Fibroblast of lung (primary cell): ENCODE measurements at regions not wholly inside any gene's neighbourhood (a gene's known extent, or its start where the extent isn't known, plus 50 kb on each side); places are given as distances from the start of the nearest gene placed in this dataset.
A peak's percentile ranks its signal among the peaks of the same experiment; 100 is the strongest.

Source experiments
- DNase-seq, 2 donors: peaks; one replicate each; pipeline versions ENCODE4 v3.0.0 to v3.0.0-alpha.2; 2010; ENCODE audit warnings: low read depth in 2 of 2
- H2AFZ ChIP-seq: 2 replicates; pipeline ENCODE4 v1.5.1; 2012; ENCODE audit warnings: low read length, control low read depth, inconsistent platforms
- H3K27ac ChIP-seq: 2 replicates; pipeline ENCODE4 v1.5.1; 2011; ENCODE audit warnings: low read length, control low read depth; ENCODE audit not compliant: insufficient read depth
- H3K27me3 ChIP-seq: 2 replicates; pipeline ENCODE4 v1.5.1; 2011; ENCODE audit warnings: mild to moderate bottlenecking, low read length; ENCODE audit not compliant: control insufficient read depth, insufficient read depth
- H3K36me3 ChIP-seq: 2 replicates; pipeline ENCODE4 v1.5.1; 2011; ENCODE audit warnings: low read length; ENCODE audit not compliant: control insufficient read depth, insufficient read depth
- H3K4me1 ChIP-seq: 2 replicates; pipeline ENCODE4 v1.5.1; 2011; ENCODE audit warnings: low read length; ENCODE audit not compliant: control insufficient read depth, insufficient read depth; ENCODE audit errors: extremely low read depth
- H3K4me2 ChIP-seq: 2 replicates; pipeline ENCODE4 v1.5.1; 2011; ENCODE audit warnings: low read length, control low read depth; ENCODE audit not compliant: insufficient read depth; ENCODE audit errors: extremely low read depth
- H3K4me3 ChIP-seq, 4 experiments: fragments of 200-600 bp in 1 of 4; sonication (generic) in 1 of 4; replicated peaks in 1 of 4; 2 replicates each; pipeline ENCODE4 v1.5.1; 2011 to 2016; ENCODE audit warnings: low read length in 4 of 4, low read depth in 3 of 4, mild to moderate bottlenecking in 3 of 4, control low read depth in 2 of 4, inconsistent platforms in 1 of 4, mixed read lengths in 1 of 4; ENCODE audit not compliant: insufficient read depth in 1 of 4; ENCODE audit errors: control extremely low read depth in 1 of 4
- H3K79me2 ChIP-seq: 2 replicates; pipeline ENCODE4 v1.5.1; 2012; ENCODE audit warnings: mild to moderate bottlenecking, low read length, inconsistent platforms; ENCODE audit not compliant: control insufficient read depth, insufficient read depth
- H3K9ac ChIP-seq: 2 replicates; pipeline ENCODE4 v1.5.1; 2011; ENCODE audit warnings: mild to moderate bottlenecking, low read length, control low read depth; ENCODE audit not compliant: insufficient read depth
- H3K9me3 ChIP-seq: 2 replicates; pipeline ENCODE4 v1.5.1; 2012; ENCODE audit warnings: low read depth, low read length; ENCODE audit not compliant: control insufficient read depth, insufficient read depth
- H4K20me1 ChIP-seq: 2 replicates; pipeline ENCODE4 v1.5.1; 2011; ENCODE audit warnings: low read length; ENCODE audit not compliant: control insufficient read depth, insufficient read depth; ENCODE audit errors: extremely low read depth
- EZH2 ChIP-seq: IDR thresholded peaks from 2 replicates; pipeline ENCODE4 v1.5.1; 2012; ENCODE audit warnings: low read length, control low read depth, mild to moderate bottlenecking; ENCODE audit errors: missing control alignments
- TF ChIP-seq, protein P1 (sequence below), 2 donors: IDR thresholded peaks in 1 of 2; conservative IDR thresholded peaks in 1 of 2; 1 replicate in 1 of 2; 2 replicates in 1 of 2; pipeline ENCODE4 v1.5.1; 2011 to 2012; ENCODE audit warnings: low read length in 2 of 2, control low read depth in 1 of 2, inconsistent platforms in 1 of 2, low read depth in 1 of 2, mild to moderate bottlenecking in 1 of 2

DNA sequence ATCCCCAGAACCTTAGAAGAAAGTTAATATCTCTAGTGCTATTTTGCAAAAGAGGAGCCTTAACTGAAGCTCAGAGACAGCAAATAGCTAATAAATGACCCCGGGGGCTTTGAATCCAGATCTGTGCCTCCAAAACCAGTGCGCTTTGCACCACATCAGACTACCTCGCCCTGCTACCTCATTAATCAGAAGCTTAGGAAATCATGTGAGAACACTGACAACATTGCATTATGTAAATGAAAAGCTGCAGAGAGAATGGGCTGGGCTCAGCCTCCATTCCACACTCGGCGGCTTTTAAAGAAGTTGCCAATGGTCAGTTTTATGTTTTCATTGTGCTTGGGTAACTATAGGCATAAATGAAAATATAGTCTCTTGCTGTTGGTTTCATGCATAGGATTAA is 54.0 kb upstream of the STMND1 start:
- Histone ChIP-seq H3K4me3 (no peak overlapping the region), H3K27me3 (no peaks in the 10 kb centered on the region), H3K27ac (no peak overlapping the region), H3K36me3 (no peaks in the 10 kb centered on the region), H3K79me2 (no peaks in the 10 kb centered on the region), H4K20me1 (no peaks in the 10 kb centered on the region), H3K9me3 (no peaks in the 10 kb centered on the region), H3K9ac (no peak overlapping the region), H2AFZ (no peak overlapping the region), H3K4me1 (peaks cover 2% of the 10 kb centered on the region), H3K4me2 (no peak overlapping the region)
- TF ChIP-seq, protein P1, sequence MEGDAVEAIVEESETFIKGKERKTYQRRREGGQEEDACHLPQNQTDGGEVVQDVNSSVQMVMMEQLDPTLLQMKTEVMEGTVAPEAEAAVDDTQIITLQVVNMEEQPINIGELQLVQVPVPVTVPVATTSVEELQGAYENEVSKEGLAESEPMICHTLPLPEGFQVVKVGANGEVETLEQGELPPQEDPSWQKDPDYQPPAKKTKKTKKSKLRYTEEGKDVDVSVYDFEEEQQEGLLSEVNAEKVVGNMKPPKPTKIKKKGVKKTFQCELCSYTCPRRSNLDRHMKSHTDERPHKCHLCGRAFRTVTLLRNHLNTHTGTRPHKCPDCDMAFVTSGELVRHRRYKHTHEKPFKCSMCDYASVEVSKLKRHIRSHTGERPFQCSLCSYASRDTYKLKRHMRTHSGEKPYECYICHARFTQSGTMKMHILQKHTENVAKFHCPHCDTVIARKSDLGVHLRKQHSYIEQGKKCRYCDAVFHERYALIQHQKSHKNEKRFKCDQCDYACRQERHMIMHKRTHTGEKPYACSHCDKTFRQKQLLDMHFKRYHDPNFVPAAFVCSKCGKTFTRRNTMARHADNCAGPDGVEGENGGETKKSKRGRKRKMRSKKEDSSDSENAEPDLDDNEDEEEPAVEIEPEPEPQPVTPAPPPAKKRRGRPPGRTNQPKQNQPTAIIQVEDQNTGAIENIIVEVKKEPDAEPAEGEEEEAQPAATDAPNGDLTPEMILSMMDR (conservative IDR thresholded peaks at IDR 0.05 in 1 of 2, IDR thresholded peaks at IDR 0.05 in 1 of 2; ENCODE audit: low read depth in 1 of 2, low read length in 2 of 2) = no peak
- TF ChIP-seq EZH2 = no peak
- DNase-seq = no peak

DNA sequence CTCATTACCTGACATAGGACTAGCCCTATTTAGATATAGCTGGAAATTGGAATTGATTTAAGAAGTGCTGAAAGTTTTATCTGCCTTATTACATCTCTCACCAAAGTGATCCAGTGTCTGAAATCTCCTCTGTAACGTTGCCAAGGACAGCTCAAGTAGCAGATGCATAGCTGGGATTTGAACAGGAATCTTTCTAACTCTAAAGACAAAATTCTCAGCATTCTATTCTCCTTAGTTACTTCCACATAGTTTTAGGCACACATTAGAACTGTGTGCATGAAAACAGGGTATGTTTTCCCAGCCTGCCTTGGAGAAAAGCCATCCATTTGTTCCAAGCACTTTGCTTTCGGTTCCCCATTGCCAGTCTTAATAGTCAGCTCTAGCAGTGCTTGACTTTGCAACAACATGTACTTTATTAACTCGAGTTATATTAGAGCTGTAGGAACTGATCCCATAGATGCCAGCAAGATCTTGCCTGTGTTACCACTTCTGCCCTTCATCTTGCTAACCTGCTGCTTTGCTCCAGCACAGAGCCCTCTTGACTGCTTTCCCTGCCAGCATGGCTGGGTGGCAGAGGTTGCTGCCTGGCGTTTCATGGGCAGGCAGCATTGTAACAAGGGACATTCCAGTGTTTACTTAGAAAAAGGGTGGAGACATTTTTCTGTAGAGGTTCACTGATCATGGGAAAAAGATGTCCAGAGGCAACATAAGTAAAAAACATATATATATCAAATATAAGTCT is 56.1 kb upstream of the STMND1 start:
- no peak for TF ChIP-seq EZH2
- Histone ChIP-seq H4K20me1 (no peaks in the 10 kb centered on the region), H3K4me3 (no peak overlapping the region), H3K4me2 (peak overlapping the region; percentile 64), H3K36me3 (no peaks in the 10 kb centered on the region), H3K9ac (no peak overlapping the region), H2AFZ (peak overlapping the region; percentile 76), H3K9me3 (no peaks in the 10 kb centered on the region), H3K4me1 (peaks cover 5% of the 10 kb centered on the region), H3K79me2 (no peaks in the 10 kb centered on the region), H3K27ac (peak overlapping the region; percentile 6), H3K27me3 (no peaks in the 10 kb centered on the region)
- DNase-seq = peak; percentile 45 to 71

DNA sequence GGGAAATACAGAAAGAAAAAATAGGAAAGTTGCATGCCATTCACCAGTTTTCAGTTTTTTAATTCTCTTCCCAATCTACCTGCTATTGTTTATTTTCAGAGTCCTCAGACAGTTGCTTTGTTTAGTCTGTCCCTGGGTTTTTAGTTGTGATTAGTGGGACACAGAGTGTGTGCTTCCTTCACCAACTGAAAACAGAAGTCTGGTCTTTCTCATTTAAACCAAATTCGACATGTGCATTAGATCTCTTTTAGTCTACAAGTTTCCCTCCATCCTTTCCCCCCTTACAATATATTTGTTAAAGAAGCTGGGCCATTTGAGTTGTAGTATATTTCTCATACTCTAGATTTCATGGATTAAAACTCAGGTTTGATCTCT is 58.7 kb upstream of the STMND1 start:
- DNase-seq = no peak
- Histone ChIP-seq H4K20me1 (no peaks in the 10 kb centered on the region), H3K4me1 (peaks cover 5% of the 10 kb centered on the region), H3K4me3 (no peak overlapping the region), H3K79me2 (no peaks in the 10 kb centered on the region), H3K27ac (no peak overlapping the region), H3K9ac (no peak overlapping the region), H2AFZ (no peak overlapping the region), H3K4me2 (no peak overlapping the region), H3K27me3 (no peaks in the 10 kb centered on the region), H3K36me3 (no peaks in the 10 kb centered on the region), H3K9me3 (no peaks in the 10 kb centered on the region)
- no peak for TF ChIP-seq EZH2
- TF ChIP-seq, protein P1 (conservative IDR thresholded peaks at IDR 0.05 in 1 of 2, IDR thresholded peaks at IDR 0.05 in 1 of 2; ENCODE audit: low read depth in 1 of 2, low read length in 2 of 2) = no peak
